Left lung (tissue), 4 donors: ENCODE measurements at regions not wholly inside any gene's neighbourhood (a gene's known extent, or its start where the extent isn't known, plus 50 kb on each side); places are given as distances from the start of the nearest gene placed in this dataset.

Experiments
- ATAC-seq: fragments of 200-7000 bp; cut with Tn5 transposase; one replicate; pipeline ENCODE4 v1.9.1; 2020; ENCODE audit warnings: moderate library complexity
- DNase-seq, 4 donors: peaks; one replicate each; pipeline ENCODE4 v3.0.0-alpha.2; 2013 to 2020
- H3K27ac ChIP-seq, 2 donors: fragments of 200-600 bp; sonication (generic) in 1 of 2; one replicate each; pipeline versions ENCODE4 v1.5.0 to v1.8.0; 2020 to 2021
- H3K27me3 ChIP-seq, 2 donors: fragments of 200-600 bp; sonication (generic) in 1 of 2; one replicate each; pipeline versions ENCODE4 v1.5.0 to v1.8.0; 2020 to 2021
- H3K36me3 ChIP-seq, 2 donors: fragments of 200-600 bp; sonication (generic) in 1 of 2; one replicate each; pipeline versions ENCODE4 v1.5.0 to v1.8.0; 2020 to 2021
- H3K4me1 ChIP-seq, 2 donors: fragments of 200-600 bp; one replicate each; pipeline ENCODE4 v1.8.0; 2021
- H3K4me3 ChIP-seq, 2 donors: fragments of 200-600 bp; sonication (generic) in 1 of 2; one replicate each; pipeline versions ENCODE4 v1.5.0 to v1.8.0; 2020 to 2021; ENCODE audit warnings: mild to moderate bottlenecking in 1 of 2
- H3K9me3 ChIP-seq, 2 donors: fragments of 200-600 bp; sonication (generic) in 1 of 2; one replicate each; pipeline versions ENCODE4 v1.5.0 to v1.8.0; 2020 to 2021
- intact Hi-C, 2 donors: fragments of 100-400 bp; cut with DNase I; formaldehyde crosslinking; loops; one replicate each; pipeline versions ENCODE4 v1.11.2 to v1.14.2; 2022
- TF ChIP-seq, protein P1 (sequence below), 2 donors: fragments of 200-600 bp; sonication (generic) in 1 of 2; IDR thresholded peaks; one replicate each; pipeline versions ENCODE4 v1.5.0 to v1.8.0; 2021; ENCODE audit warnings: antibody characterized with exemption in 2 of 2
- donor health status: DM: no; HTN: yes; CAD: no.
- donor health status: DM: no; HTN: no; CAD: no.

GRCh38 chr2:76512201-76512820, 801.6 kb upstream of the GCFC2 start:
- TF ChIP-seq, protein P1, sequence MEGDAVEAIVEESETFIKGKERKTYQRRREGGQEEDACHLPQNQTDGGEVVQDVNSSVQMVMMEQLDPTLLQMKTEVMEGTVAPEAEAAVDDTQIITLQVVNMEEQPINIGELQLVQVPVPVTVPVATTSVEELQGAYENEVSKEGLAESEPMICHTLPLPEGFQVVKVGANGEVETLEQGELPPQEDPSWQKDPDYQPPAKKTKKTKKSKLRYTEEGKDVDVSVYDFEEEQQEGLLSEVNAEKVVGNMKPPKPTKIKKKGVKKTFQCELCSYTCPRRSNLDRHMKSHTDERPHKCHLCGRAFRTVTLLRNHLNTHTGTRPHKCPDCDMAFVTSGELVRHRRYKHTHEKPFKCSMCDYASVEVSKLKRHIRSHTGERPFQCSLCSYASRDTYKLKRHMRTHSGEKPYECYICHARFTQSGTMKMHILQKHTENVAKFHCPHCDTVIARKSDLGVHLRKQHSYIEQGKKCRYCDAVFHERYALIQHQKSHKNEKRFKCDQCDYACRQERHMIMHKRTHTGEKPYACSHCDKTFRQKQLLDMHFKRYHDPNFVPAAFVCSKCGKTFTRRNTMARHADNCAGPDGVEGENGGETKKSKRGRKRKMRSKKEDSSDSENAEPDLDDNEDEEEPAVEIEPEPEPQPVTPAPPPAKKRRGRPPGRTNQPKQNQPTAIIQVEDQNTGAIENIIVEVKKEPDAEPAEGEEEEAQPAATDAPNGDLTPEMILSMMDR (IDR thresholded peaks at IDR 0.05) = no peak
- H3K4me3 ChIP-seq = no peak overlapping the region
- ATAC-seq = no peak
- intact Hi-C loops = no loop called here
- H3K36me3 ChIP-seq = no peaks in the 10 kb centered on the region
- H3K9me3 ChIP-seq = no peaks in the 10 kb centered on the region
- no peak overlapping the region for H3K27ac ChIP-seq
- DNase-seq = no peak
- no peaks in the 10 kb centered on the region for H3K27me3 ChIP-seq
- no peaks in the 10 kb centered on the region for H3K4me1 ChIP-seq

GRCh38 chr2:76506538-76506937, 795.8 kb upstream of the GCFC2 start:
- Histone ChIP-seq H3K9me3 (no peaks in the 10 kb centered on the region), H3K4me3 (no peak overlapping the region), H3K36me3 (no peaks in the 10 kb centered on the region), H3K27ac (no peak overlapping the region), H3K27me3 (no peaks in the 10 kb centered on the region), H3K4me1 (no peaks in the 10 kb centered on the region)
- ATAC-seq = no peak
- intact Hi-C loops = no loop called here
- no peak for DNase-seq
- TF ChIP-seq, protein P1 (IDR thresholded peaks at IDR 0.05) = no peak

GRCh38 chr2:76501641-76502040, 790.9 kb upstream of the GCFC2 start:
- Histone ChIP-seq H3K9me3 (no peaks in the 10 kb centered on the region), H3K27me3 (no peaks in the 10 kb centered on the region), H3K36me3 (no peaks in the 10 kb centered on the region), H3K27ac (no peak overlapping the region), H3K4me1 (no peaks in the 10 kb centered on the region), H3K4me3 (no peak overlapping the region)
- DNase-seq = no peak
- ATAC-seq = no peak
- TF ChIP-seq, protein P1 (IDR thresholded peaks at IDR 0.05) = no peak
- intact Hi-C loops = no loop called here

DNA sequence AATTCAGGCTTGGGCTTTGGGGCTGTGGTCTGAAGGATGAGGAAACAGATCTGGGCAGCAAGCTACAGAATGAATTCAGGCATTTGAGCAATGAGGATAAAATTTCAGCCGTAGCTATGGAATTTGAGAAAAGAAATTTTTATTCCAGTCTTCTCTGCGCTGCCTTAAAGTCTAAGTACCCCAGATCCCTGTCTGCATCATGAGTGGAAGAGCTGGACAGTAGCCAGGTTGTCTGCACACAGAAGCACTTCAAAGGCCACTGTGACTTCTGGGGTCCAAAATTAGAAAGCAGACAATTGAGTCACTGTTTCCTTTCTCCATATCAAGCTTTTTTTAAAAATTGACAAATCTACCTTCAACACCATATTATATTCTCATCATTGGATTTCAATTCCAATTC, 787.6 kb upstream of the GCFC2 start:
- intact Hi-C loops = no loop called here
- no peaks in the 10 kb centered on the region for H3K9me3 ChIP-seq
- no peaks in the 10 kb centered on the region for H3K4me1 ChIP-seq
- no peak overlapping the region for H3K4me3 ChIP-seq
- H3K36me3 ChIP-seq = no peaks in the 10 kb centered on the region
- H3K27me3 ChIP-seq = no peaks in the 10 kb centered on the region
- DNase-seq (peak in 1 of 4 donors; percentile 2), ATAC-seq (no peak)
- TF ChIP-seq, protein P1 (IDR thresholded peaks at IDR 0.05) = no peak
- H3K27ac ChIP-seq = no peak overlapping the region

- intact Hi-C loops = no loop called here
- ATAC-seq = no peak
These were observed 780.8 kb upstream of the GCFC2 start for GRCh38 chr2:76491503-76491902.

More at GRCh38 chr2:76491503-76491902, 780.8 kb upstream of the GCFC2 start:
- no peaks in the 10 kb centered on the region for H3K36me3 ChIP-seq
- no peaks in the 10 kb centered on the region for H3K27me3 ChIP-seq
- TF ChIP-seq, protein P1 (IDR thresholded peaks at IDR 0.05) = no peak
- no peak overlapping the region for H3K4me3 ChIP-seq
- no peaks in the 10 kb centered on the region for H3K4me1 ChIP-seq
- no peaks in the 10 kb centered on the region for H3K9me3 ChIP-seq
- no peak overlapping the region for H3K27ac ChIP-seq
- DNase-seq = no peak
